Thyroid gland (tissue), 4 donors: ENCODE measurements at regions not wholly inside any gene's neighbourhood (a gene's known extent, or its start where the extent isn't known, plus 50 kb on each side); places are given as distances from the start of the nearest gene placed in this dataset.

Experiments
- DNase-seq, 2 donors: peaks; one replicate each; pipeline ENCODE4 v3.0.0-alpha.2; 2019
- H3K27ac ChIP-seq, 3 donors: fragments of 200-600 bp; sonication (generic); 1 replicate in 2 of 3; 2 replicates in 1 of 3; pipeline ENCODE4 v1.5.1; 2016 to 2019; ENCODE audit warnings: mild to moderate bottlenecking in 1 of 3, moderate library complexity in 1 of 3
- H3K27me3 ChIP-seq: fragments of 200-600 bp; sonication (generic); one replicate; pipeline ENCODE4 v1.5.1; 2019
- H3K36me3 ChIP-seq, 2 donors: fragments of 200-600 bp; sonication (generic); one replicate each; pipeline ENCODE4 v1.5.1; 2016 to 2019
- H3K4me1 ChIP-seq, 2 donors: fragments of 200-600 bp; sonication (generic); one replicate each; pipeline ENCODE4 v1.5.1; 2017 to 2019
- H3K4me3 ChIP-seq, 3 donors: fragments of 200-600 bp; sonication (generic); replicated peaks in 1 of 3; 1 replicate in 2 of 3; 2 replicates in 1 of 3; pipeline ENCODE4 v1.5.1; 2016; ENCODE audit warnings: mild to moderate bottlenecking in 1 of 3
- H3K9me3 ChIP-seq: fragments of 200-600 bp; sonication (generic); one replicate; pipeline ENCODE4 v1.5.1; 2017
- CTCF ChIP-seq, 6 experiments: fragments of 200-600 bp in 3 of 6; fragments of 450-650 bp in 3 of 6; sonication (generic) in 3 of 6; IDR thresholded peaks; one replicate each; pipeline ENCODE4 v1.5.1; 2016 to 2019; ENCODE audit warnings: antibody characterized with exemption in 6 of 6, mild to moderate bottlenecking in 2 of 6, inconsistent platforms in 1 of 6, moderate library complexity in 1 of 6
- POLR2A ChIP-seq, 2 donors: fragments of 450-650 bp; IDR thresholded peaks; one replicate each; pipeline ENCODE4 v1.6.1; 2017; ENCODE audit warnings: antibody characterized with exemption in 2 of 2, mild to moderate bottlenecking in 2 of 2, moderate library complexity in 1 of 2
- WGBS, 2 donors: methylation state at CpG; one replicate each; pipeline ENCODE4 v1.1.5; 2017; 5-methylcytosine and 5-hydroxymethylcytosine counted together
- intact Hi-C: fragments of 100-400 bp; cut with DNase I; formaldehyde crosslinking; loops from one replicate; pipeline ENCODE4 v1.15.1; 2023

- Histone ChIP-seq H3K27ac (no peak overlapping the region), H3K36me3 (no peaks in the 10 kb centered on the region), H3K27me3 (no peaks in the 10 kb centered on the region), H3K4me1 (no peaks in the 10 kb centered on the region), H3K9me3 (no peaks in the 10 kb centered on the region), H3K4me3 (no peak overlapping the region)
- no peak for DNase-seq
- intact Hi-C loops = no loop called here
- no peak for TF ChIP-seq CTCF (IDR thresholded peaks at IDR 0.05)
- no peak for TF ChIP-seq POLR2A (IDR thresholded peaks at IDR 0.05)
- 89 to 90% methylated on average over 1 of the region's 1 CpG for WGBS, 2 donors
Measured at GRCh38 chr5:39829441-39829840, 404.7 kb upstream of the DAB2 start.

GRCh38 chr5:39826051-39826450 lies 401.3 kb upstream of the DAB2 start:
- H3K36me3 ChIP-seq = no peaks in the 10 kb centered on the region
- 87 to 91% methylated on average over 4 of the region's 4 CpGs for WGBS, 2 donors

GRCh38 chr5:39825301-39825700 lies 400.5 kb upstream of the DAB2 start:
- H3K27me3 ChIP-seq = no peaks in the 10 kb centered on the region
- no peak overlapping the region for H3K4me3 ChIP-seq
- TF ChIP-seq CTCF (IDR thresholded peaks at IDR 0.05) (no peak), POLR2A (IDR thresholded peaks at IDR 0.05) (no peak)
- no peak for DNase-seq
- no peak overlapping the region for H3K27ac ChIP-seq
- intact Hi-C loops = no loop called here
- H3K4me1 ChIP-seq = no peaks in the 10 kb centered on the region
- 80 to 89% methylated on average over 3 of the region's 3 CpGs for WGBS, 2 donors
- no peaks in the 10 kb centered on the region for H3K36me3 ChIP-seq
- no peaks in the 10 kb centered on the region for H3K9me3 ChIP-seq

More at GRCh38 chr5:39826051-39826450, 401.3 kb upstream of the DAB2 start:
- no peak for TF ChIP-seq POLR2A (IDR thresholded peaks at IDR 0.05)
- TF ChIP-seq CTCF (IDR thresholded peaks at IDR 0.05) = no peak
- Histone ChIP-seq H3K9me3 (no peaks in the 10 kb centered on the region), H3K27me3 (no peaks in the 10 kb centered on the region), H3K27ac (no peak overlapping the region), H3K4me3 (no peak overlapping the region), H3K4me1 (no peaks in the 10 kb centered on the region)
- no peak for DNase-seq
- intact Hi-C loops = no loop called here

- no peak for DNase-seq
- Histone ChIP-seq H3K27ac (no peak overlapping the region), H3K27me3 (no peaks in the 10 kb centered on the region), H3K4me3 (no peak overlapping the region), H3K36me3 (no peaks in the 10 kb centered on the region), H3K9me3 (no peaks in the 10 kb centered on the region), H3K4me1 (no peaks in the 10 kb centered on the region)
- intact Hi-C loops = no loop called here
- TF ChIP-seq POLR2A (IDR thresholded peaks at IDR 0.05) (no peak), CTCF (IDR thresholded peaks at IDR 0.05) (no peak)
- 88 to 95% methylated on average over 1 of the region's 1 CpG for WGBS, 2 donors
Measured at GRCh38 chr5:39822020-39822419, 397.2 kb upstream of the DAB2 start.

- no peak for TF ChIP-seq CTCF (IDR thresholded peaks at IDR 0.05)
- no peak for TF ChIP-seq POLR2A (IDR thresholded peaks at IDR 0.05)
- H3K27ac ChIP-seq = no peak overlapping the region
- intact Hi-C loops = no loop called here
- no peaks in the 10 kb centered on the region for H3K4me1 ChIP-seq
- H3K27me3 ChIP-seq = no peaks in the 10 kb centered on the region
- no peaks in the 10 kb centered on the region for H3K36me3 ChIP-seq
- 88 to 94% methylated on average over 3 of the region's 3 CpGs for WGBS, 2 donors
- no peaks in the 10 kb centered on the region for H3K9me3 ChIP-seq
- DNase-seq = no peak
- H3K4me3 ChIP-seq = no peak overlapping the region
Measured at GRCh38 chr5:39816866-39817265, 392.1 kb upstream of the DAB2 start.
